ACC112 (cell line): ENCODE measurements at regions not wholly inside any gene's neighbourhood (a gene's known extent, or its start where the extent isn't known, plus 50 kb on each side); places are given as distances from the start of the nearest gene placed in this dataset.
A peak's percentile ranks its signal among the peaks of the same experiment; 100 is the strongest.

Source experiments
- H2AFZ ChIP-seq: fragments of 200-600 bp; sonication (generic); one replicate; pipeline ENCODE4 v1.6.0; 2017; ENCODE audit warnings: antibody characterized with exemption, low read length; ENCODE audit not compliant: unreplicated experiment
- H3K27ac ChIP-seq: fragments of 200-600 bp; sonication (generic); 2 replicates; pipeline ENCODE4 v1.5.1; 2014; ENCODE audit warnings: low read depth, mild to moderate bottlenecking, antibody characterized with exemption, low read length, moderate library complexity
- H3K27me3 ChIP-seq: fragments of 200-600 bp; sonication (generic); 2 replicates; pipeline ENCODE4 v1.6.1; 2014; ENCODE audit warnings: mild to moderate bottlenecking, antibody characterized with exemption, low read length, moderate library complexity, mixed read lengths; ENCODE audit not compliant: insufficient read depth
- H3K36me3 ChIP-seq: fragments of 200-600 bp; sonication (generic); 2 replicates; pipeline ENCODE4 v1.6.1; 2016; ENCODE audit warnings: mild to moderate bottlenecking, antibody characterized with exemption, low read length, moderate library complexity, mixed read lengths; ENCODE audit not compliant: insufficient read depth
- H3K4me1 ChIP-seq: fragments of 200-600 bp; sonication (generic); one replicate; pipeline ENCODE4 v1.6.1; 2016; ENCODE audit warnings: low read length, mixed read lengths; ENCODE audit not compliant: insufficient read depth, unreplicated experiment, control insufficient read depth
- H3K4me3 ChIP-seq: fragments of 200-600 bp; sonication (generic); 2 replicates; pipeline ENCODE4 v1.5.1; 2014; ENCODE audit warnings: mild to moderate bottlenecking, low read depth, low read length
- H3K79me2 ChIP-seq: fragments of 200-600 bp; sonication (generic); one replicate; pipeline ENCODE4 v1.6.0; 2016; ENCODE audit warnings: low read length; ENCODE audit not compliant: control insufficient read depth, unreplicated experiment, insufficient read depth

DNA sequence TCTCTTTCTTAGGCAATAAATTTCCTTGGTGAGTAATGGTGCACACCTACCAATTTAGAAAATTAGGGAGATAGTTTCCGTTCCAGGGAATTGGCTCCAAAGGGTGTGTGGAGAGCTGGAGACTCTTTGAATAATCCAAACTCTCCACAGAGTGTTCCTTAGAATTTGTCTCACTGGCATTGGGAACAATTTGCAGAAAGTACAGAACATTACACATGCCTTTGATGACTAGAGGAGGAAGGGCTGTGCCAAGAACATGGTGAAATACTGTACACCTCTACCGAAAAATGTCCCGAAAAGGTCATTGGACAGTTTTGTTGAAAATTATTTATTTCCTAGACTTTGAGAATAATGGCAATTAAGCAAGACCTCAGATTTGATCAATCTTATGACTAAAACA is 214.2 kb upstream of the MPDZ start:
- Histone ChIP-seq H3K4me1 (peaks cover 10% of the 10 kb centered on the region), H3K27me3 (no peaks in the 10 kb centered on the region), H2AFZ (no peak overlapping the region), H3K27ac (no peak overlapping the region), H3K36me3 (no peaks in the 10 kb centered on the region), H3K79me2 (no peaks in the 10 kb centered on the region), H3K4me3 (no peak overlapping the region)

GRCh38 chr9:13491493-13492424 is 212.3 kb upstream of the MPDZ start:
- Histone ChIP-seq H2AFZ (no peak overlapping the region), H3K36me3 (no peaks in the 10 kb centered on the region), H3K4me3 (no peak overlapping the region), H3K79me2 (no peaks in the 10 kb centered on the region), H3K4me1 (peaks cover 10% of the 10 kb centered on the region), H3K27ac (no peak overlapping the region), H3K27me3 (no peaks in the 10 kb centered on the region)

DNA sequence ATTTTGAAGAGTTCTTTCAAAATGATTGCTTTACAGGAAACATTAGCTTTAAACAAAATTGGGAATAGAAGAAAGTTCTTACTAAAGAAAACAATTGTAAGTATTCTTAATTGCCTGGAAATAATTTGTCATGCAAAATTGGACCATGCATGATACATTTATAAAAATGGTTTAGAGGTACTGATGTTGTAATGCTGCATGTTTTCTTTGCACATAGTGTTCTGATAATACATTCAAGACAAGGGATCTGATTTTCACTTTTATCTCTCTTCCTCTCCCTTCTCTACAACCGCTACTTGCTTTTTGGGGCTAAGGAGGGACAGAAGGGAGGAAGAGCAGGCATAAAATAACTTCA is 211.6 kb upstream of the MPDZ start:
- no peaks in the 10 kb centered on the region for H3K36me3 ChIP-seq
- no peaks in the 10 kb centered on the region for H3K27me3 ChIP-seq
- H3K4me1 ChIP-seq = peaks cover 10% of the 10 kb centered on the region
- H2AFZ ChIP-seq = no peak overlapping the region
- H3K79me2 ChIP-seq = no peaks in the 10 kb centered on the region
- H3K4me3 ChIP-seq = no peak overlapping the region
- no peak overlapping the region for H3K27ac ChIP-seq

- Histone ChIP-seq H3K27ac (no peak overlapping the region), H3K36me3 (no peaks in the 10 kb centered on the region), H3K4me3 (no peak overlapping the region), H3K4me1 (peaks cover 17% of the 10 kb centered on the region), H3K79me2 (no peaks in the 10 kb centered on the region), H3K27me3 (no peaks in the 10 kb centered on the region), H2AFZ (no peak overlapping the region)
Measured at GRCh38 chr9:13487936-13488335, 208.4 kb upstream of the MPDZ start.

DNA sequence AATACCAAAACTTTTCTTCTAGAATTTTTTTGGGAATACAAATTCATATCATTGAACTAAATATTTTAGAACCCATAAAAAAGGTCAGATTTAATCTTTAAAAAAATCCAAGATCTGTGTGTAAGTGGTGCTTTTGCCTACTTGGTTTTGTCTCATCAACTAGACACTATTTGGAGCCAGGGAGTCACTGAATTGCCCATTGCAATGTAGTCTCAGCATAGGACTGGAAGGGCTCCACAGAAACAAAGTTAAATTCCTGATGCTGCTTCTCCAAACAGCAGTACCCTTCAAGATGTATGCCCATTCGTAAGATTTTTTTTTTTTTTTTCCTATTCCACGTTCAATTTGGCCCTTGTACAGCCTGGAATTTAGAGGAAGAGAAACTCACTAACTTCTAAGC is 208.0 kb upstream of the MPDZ start:
- no peaks in the 10 kb centered on the region for H3K36me3 ChIP-seq
- H3K27me3 ChIP-seq = no peaks in the 10 kb centered on the region
- peaks cover 17% of the 10 kb centered on the region for H3K4me1 ChIP-seq
- H3K27ac ChIP-seq = no peak overlapping the region
- H3K4me3 ChIP-seq = no peak overlapping the region
- H2AFZ ChIP-seq = no peak overlapping the region
- H3K79me2 ChIP-seq = no peaks in the 10 kb centered on the region

GRCh38 chr9:13487071-13487470 is 207.6 kb upstream of the MPDZ start:
- no peaks in the 10 kb centered on the region for H3K36me3 ChIP-seq
- no peaks in the 10 kb centered on the region for H3K79me2 ChIP-seq
- peaks cover 17% of the 10 kb centered on the region for H3K4me1 ChIP-seq
- H3K27me3 ChIP-seq = no peaks in the 10 kb centered on the region
- no peak overlapping the region for H3K27ac ChIP-seq
- H3K4me3 ChIP-seq = no peak overlapping the region
- H2AFZ ChIP-seq = no peak overlapping the region

DNA sequence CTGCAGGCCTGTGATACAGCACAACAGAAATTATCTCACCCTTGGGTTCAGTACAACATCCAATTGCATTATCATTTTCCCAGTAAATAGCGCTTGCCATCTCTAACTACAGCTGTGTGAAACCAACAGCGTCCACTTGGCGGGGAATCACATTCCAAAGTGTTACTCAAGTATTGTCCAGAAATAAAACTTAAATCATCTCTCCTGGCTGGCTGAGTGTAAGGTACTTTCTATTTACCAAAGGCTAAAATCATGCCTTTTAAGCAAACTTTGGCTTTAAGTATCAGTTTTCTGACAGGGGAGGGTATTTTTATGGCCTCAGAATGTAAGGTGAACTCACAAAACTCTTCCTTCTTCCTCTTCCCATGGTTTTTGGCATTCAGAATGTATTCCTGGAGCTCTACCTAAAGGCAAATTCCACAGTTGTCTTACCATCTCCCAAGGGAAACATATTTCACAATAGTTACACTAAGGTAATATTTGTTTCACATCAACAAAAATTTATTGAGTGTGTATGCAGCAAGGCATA is 205.6 kb upstream of the MPDZ start:
- no peaks in the 10 kb centered on the region for H3K27me3 ChIP-seq
- no peaks in the 10 kb centered on the region for H3K79me2 ChIP-seq
- H3K4me3 ChIP-seq = no peak overlapping the region
- H3K4me1 ChIP-seq = peaks cover 7% of the 10 kb centered on the region
- no peak overlapping the region for H2AFZ ChIP-seq
- no peaks in the 10 kb centered on the region for H3K36me3 ChIP-seq
- peak overlapping the region; percentile 14 for H3K27ac ChIP-seq

DNA sequence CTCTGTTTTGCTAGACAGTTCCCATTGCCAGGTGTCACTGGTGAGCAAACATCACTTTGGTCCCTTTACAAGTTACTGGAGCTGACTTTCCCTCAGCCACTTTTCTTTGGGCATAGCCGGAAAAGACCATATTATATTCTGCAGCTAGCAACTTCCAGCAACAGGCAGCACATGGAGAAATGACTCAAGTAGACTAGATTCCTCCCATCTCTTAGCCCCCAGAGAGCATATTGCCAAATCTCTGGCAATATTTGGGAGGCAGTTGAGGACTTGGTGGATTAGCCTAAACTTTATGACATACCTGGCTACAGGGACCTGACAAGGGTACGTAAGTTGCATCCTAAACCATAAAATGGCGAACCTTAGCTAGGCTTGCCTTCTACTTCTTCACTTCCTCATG is 204.7 kb upstream of the MPDZ start:
- Histone ChIP-seq H3K4me1 (peaks cover 7% of the 10 kb centered on the region), H2AFZ (no peak overlapping the region), H3K36me3 (no peaks in the 10 kb centered on the region), H3K27ac (no peak overlapping the region), H3K4me3 (no peak overlapping the region), H3K27me3 (no peaks in the 10 kb centered on the region), H3K79me2 (no peaks in the 10 kb centered on the region)

GRCh38 chr9:13481274-13481673 is 201.8 kb upstream of the MPDZ start:
- H3K36me3 ChIP-seq = no peaks in the 10 kb centered on the region
- no peak overlapping the region for H3K4me3 ChIP-seq
- no peak overlapping the region for H2AFZ ChIP-seq
- H3K79me2 ChIP-seq = no peaks in the 10 kb centered on the region
- H3K27me3 ChIP-seq = no peaks in the 10 kb centered on the region
- peaks cover 7% of the 10 kb centered on the region for H3K4me1 ChIP-seq
- no peak overlapping the region for H3K27ac ChIP-seq

DNA sequence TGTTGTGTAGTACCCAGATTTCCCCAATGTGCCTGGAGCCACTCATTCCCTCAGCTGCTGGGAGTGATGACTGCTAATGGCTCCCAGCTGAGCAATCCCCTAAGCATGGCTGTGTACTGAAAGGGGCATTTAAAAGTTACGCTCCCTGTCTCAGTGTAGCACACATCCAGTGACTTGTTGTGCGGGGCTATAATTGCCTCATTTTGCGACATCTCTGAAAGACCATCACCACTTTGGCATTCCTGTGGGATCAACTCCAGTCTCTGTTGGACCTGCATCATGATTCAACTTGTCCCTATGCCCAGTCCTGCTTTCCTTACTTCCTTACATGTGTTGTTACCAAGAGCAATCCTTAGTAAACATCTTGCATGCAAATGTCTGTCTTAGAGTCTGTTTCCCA is 201.2 kb upstream of the MPDZ start:
- Histone ChIP-seq H3K79me2 (no peaks in the 10 kb centered on the region), H3K4me3 (no peak overlapping the region), H3K4me1 (peaks cover 7% of the 10 kb centered on the region), H3K36me3 (no peaks in the 10 kb centered on the region), H3K27ac (no peak overlapping the region), H2AFZ (no peak overlapping the region), H3K27me3 (no peaks in the 10 kb centered on the region)

DNA sequence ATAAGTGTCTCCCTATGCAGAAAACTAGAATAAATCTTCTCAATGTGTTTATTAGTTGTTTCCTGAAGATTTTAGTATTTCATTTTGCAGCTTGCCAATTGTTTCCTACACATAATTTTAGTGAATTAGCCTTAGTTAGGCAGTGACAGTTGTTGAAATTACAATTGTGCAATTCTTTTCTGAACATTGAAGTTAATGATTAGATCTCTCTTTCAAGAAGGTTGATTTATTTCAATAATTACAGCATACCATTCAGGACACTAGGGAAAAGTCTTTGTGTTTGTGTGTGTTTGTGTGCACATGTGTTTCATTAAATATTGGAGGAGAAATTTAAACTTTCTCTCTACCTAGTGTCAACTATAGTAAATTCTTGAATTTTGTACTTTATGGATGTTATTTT is 199.6 kb upstream of the MPDZ start:
- H3K27me3 ChIP-seq = no peaks in the 10 kb centered on the region
- no peaks in the 10 kb centered on the region for H3K79me2 ChIP-seq
- no peaks in the 10 kb centered on the region for H3K36me3 ChIP-seq
- H3K27ac ChIP-seq = no peak overlapping the region
- no peak overlapping the region for H3K4me3 ChIP-seq
- no peak overlapping the region for H2AFZ ChIP-seq
- no peaks in the 10 kb centered on the region for H3K4me1 ChIP-seq
